ENCODE measurements at regions not wholly inside any gene's neighbourhood (a gene's known extent, or its start where the extent isn't known, plus 50 kb on each side); places are given as distances from the start of the nearest gene placed in this dataset.

DNA sequence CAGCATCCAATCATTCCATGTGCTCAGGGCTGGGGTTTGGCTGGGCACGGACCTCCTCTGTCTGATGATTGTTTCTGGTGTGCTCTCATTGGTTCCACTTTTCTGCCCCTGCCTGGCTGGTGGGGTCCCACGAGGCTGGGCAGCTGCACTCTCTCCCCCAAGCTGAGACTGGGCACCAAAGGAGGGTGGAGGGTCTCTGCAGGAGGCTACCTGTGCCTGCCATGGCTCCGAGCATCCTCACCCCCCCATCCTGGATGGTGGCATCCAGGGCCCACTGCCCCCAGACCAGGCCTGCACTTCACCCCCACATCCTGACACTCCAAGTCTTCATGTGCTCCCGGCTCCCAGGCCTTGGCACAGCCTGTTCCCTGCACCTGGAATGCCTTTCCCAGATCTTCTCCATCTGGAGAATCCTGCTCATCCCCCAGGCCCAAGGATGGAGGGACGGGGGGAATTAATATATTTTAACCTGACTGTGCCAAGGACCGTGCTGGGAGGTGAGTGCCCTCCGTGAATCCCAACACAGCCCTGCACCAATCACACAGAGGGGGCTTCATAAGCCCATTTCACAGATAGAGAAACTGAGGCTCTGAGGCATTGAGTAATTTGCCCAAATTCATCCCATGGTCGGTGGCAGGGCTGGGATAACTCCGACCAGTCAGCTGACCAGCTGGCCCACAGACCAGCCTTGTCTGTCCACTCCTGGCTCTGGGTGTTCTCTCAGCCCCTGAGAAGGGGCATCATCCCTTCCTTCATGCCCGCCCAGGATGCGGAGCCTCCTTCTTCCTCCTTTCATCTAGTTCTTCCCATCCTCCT lies 403.4 kb downstream of the MATN1 start:
- Mint-ChIP-seq H3K4me3 (no peak overlapping the region), H3K27me3 (ENCODE audit: low read depth) (peaks cover 26% of the 10 kb centered on the region), H3K9me3 (no peaks in the 10 kb centered on the region), H3K36me3 (ENCODE audit: insufficient read depth) (no peaks in the 10 kb centered on the region), H3K4me1 (ENCODE audit: low read depth) (no peaks in the 10 kb centered on the region)
- ATAC-seq (no peak), DNase-seq (no peak)

GRCh38 chr1:30318864-30319718 lies 404.3 kb downstream of the MATN1 start:
- Mint-ChIP-seq H3K36me3 (ENCODE audit: insufficient read depth) (no peaks in the 10 kb centered on the region), H3K27me3 (ENCODE audit: low read depth) (peaks cover 23% of the 10 kb centered on the region), H3K4me1 (ENCODE audit: low read depth) (no peaks in the 10 kb centered on the region), H3K9me3 (no peaks in the 10 kb centered on the region), H3K4me3 (no peak overlapping the region)
- no peak for DNase-seq
- ATAC-seq = no peak

DNA sequence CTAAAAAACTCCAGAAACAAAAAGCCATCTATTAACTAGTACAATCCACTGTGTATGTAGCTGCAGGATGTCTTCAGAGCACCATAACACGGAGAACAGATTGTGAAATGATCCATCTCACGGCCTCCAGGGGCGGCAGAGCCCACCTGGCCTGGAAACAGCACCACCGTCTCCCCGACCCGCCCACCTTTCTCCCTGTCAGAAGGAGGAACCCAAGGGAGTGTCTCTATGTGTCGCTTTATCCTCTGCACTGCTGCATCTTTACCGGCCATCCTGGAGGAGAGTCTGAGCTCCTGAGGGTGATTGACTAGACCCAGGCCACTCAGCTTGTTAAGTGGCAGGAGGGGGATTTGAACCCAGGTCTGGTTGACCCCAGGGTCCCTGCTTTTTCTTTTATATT lies 405.0 kb downstream of the MATN1 start:
- Mint-ChIP-seq H3K4me1 (ENCODE audit: low read depth) (no peaks in the 10 kb centered on the region), H3K4me3 (no peak overlapping the region), H3K9me3 (no peaks in the 10 kb centered on the region), H3K36me3 (ENCODE audit: insufficient read depth) (no peaks in the 10 kb centered on the region), H3K27me3 (ENCODE audit: low read depth) (peaks cover 24% of the 10 kb centered on the region)
- no peak for DNase-seq
- ATAC-seq = no peak

GRCh38 chr1:30317921-30318320 lies 405.5 kb downstream of the MATN1 start:
- Mint-ChIP-seq H3K9me3 (no peaks in the 10 kb centered on the region), H3K27me3 (ENCODE audit: low read depth) (peaks cover 21% of the 10 kb centered on the region), H3K36me3 (ENCODE audit: insufficient read depth) (no peaks in the 10 kb centered on the region), H3K4me3 (no peak overlapping the region), H3K4me1 (ENCODE audit: low read depth) (no peaks in the 10 kb centered on the region)
- DNase-seq (no peak), ATAC-seq (no peak)

DNA sequence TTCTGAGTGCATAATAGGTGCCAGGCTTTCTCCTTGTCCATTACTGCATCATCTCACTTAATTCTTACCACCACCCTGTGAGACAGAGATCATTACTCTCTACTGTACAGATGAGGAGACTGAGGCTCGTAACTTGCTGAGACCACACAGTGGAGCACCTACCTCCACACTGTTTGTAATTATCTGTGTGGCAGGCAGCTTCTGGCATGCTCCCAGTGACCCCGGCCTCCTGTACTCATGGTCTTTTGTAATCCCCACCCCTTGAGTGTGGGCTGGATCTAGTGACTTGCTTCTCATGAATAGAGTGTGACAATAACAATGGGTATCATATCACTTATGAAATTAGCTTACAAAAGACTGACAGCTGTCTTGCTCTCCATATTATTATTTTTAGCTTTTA lies 407.3 kb downstream of the MATN1 start:
- Mint-ChIP-seq H3K9me3 (no peaks in the 10 kb centered on the region), H3K36me3 (ENCODE audit: insufficient read depth) (no peaks in the 10 kb centered on the region), H3K4me3 (no peak overlapping the region), H3K4me1 (ENCODE audit: low read depth) (no peaks in the 10 kb centered on the region), H3K27me3 (ENCODE audit: low read depth) (peaks cover 22% of the 10 kb centered on the region)
- DNase-seq (no peak), ATAC-seq (no peak)

DNA sequence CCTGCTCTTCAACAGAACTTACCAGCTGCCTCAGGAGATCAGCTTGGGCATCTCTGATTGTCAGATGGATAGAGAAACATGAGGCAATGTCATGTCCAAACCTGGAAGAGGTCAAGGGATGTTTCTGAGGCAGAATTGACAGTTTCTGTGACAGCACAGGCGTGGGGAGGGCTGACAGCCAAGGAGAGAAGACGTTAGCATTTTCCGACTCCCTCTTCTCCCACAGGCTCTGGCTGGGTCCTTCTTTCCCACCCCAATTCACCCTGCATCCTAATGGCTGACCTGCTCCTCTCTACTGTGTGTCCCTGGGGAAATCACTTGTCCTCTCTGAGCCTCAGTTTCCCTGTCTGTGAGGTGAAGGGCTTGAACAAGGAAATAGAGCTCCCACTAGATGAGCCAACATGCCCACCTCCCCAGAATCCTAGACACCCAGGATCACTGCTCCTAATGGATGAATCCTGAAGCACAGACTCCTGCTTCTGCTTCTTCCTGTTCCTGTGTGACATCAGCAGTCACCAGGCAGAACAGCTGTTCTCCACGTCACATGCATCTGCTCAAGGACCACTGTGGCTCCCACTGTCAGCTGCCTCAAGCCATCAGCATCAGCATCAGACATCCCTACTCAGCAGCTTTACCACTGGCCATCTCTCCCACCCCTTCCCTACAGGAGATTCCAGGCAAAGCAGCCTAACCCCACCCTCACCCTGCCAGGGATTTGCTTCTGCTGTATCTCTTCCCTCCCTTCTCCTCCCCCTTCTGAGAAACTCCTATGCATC lies 408.0 kb downstream of the MATN1 start:
- ATAC-seq (no peak), DNase-seq (no peak)
- peaks cover 22% of the 10 kb centered on the region for H3K27me3 Mint-ChIP-seq (ENCODE audit: low read depth)
- H3K9me3 Mint-ChIP-seq = no peaks in the 10 kb centered on the region
- no peak overlapping the region for H3K4me3 Mint-ChIP-seq
- H3K4me1 Mint-ChIP-seq (ENCODE audit: low read depth) = no peaks in the 10 kb centered on the region
- no peaks in the 10 kb centered on the region for H3K36me3 Mint-ChIP-seq (ENCODE audit: insufficient read depth)

- Mint-ChIP-seq H3K4me1 (ENCODE audit: low read depth) (no peaks in the 10 kb centered on the region), H3K27me3 (ENCODE audit: low read depth) (peaks cover 22% of the 10 kb centered on the region), H3K9me3 (no peaks in the 10 kb centered on the region), H3K36me3 (ENCODE audit: insufficient read depth) (no peaks in the 10 kb centered on the region), H3K4me3 (no peak overlapping the region)
- DNase-seq (no peak), ATAC-seq (no peak)
These were observed 408.8 kb downstream of the MATN1 start for GRCh38 chr1:30314591-30314990.

- DNase-seq (no peak), ATAC-seq (no peak)
- Mint-ChIP-seq H3K9me3 (no peaks in the 10 kb centered on the region), H3K4me1 (ENCODE audit: low read depth) (no peaks in the 10 kb centered on the region), H3K27me3 (ENCODE audit: low read depth) (peaks cover 17% of the 10 kb centered on the region), H3K4me3 (no peak overlapping the region), H3K36me3 (ENCODE audit: insufficient read depth) (no peaks in the 10 kb centered on the region)
These were observed 409.8 kb downstream of the MATN1 start for GRCh38 chr1:30313584-30313983.

- H3K4me3 Mint-ChIP-seq = no peak overlapping the region
- no peak for DNase-seq
- no peak for ATAC-seq
- H3K4me1 Mint-ChIP-seq (ENCODE audit: low read depth) = no peaks in the 10 kb centered on the region
- peaks cover 14% of the 10 kb centered on the region for H3K27me3 Mint-ChIP-seq (ENCODE audit: low read depth)
- no peaks in the 10 kb centered on the region for H3K9me3 Mint-ChIP-seq
- no peaks in the 10 kb centered on the region for H3K36me3 Mint-ChIP-seq (ENCODE audit: insufficient read depth)
These were observed 410.2 kb downstream of the MATN1 start for GRCh38 chr1:30313176-30313575.

GRCh38 chr1:30312226-30312625 lies 411.2 kb downstream of the MATN1 start:
- H3K36me3 Mint-ChIP-seq (ENCODE audit: insufficient read depth) = no peaks in the 10 kb centered on the region
- H3K4me1 Mint-ChIP-seq (ENCODE audit: low read depth) = no peaks in the 10 kb centered on the region
- no peak for ATAC-seq
- DNase-seq = no peak
- peaks cover 10% of the 10 kb centered on the region for H3K27me3 Mint-ChIP-seq (ENCODE audit: low read depth)
- H3K4me3 Mint-ChIP-seq = no peak overlapping the region
- H3K9me3 Mint-ChIP-seq = no peaks in the 10 kb centered on the region

DNA sequence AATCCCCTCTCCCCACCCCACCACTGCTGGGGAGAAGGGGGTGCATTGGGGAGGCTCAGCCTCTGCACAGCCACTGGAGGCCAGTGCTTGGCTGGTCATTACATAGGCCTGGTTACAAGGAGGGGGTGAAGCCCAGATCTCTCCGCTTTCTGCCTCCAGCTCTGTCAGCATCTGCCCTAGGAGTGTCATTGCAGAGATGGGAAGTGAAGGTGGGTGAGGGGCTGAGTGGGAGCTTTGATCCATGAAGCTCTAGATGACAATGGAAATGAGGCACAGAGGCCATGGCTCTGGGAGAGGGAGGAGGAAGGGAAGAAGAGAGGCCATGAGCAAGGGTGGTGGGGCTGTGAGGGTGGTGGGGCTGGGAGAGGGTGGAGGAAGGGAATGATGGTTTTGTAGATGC lies 411.6 kb downstream of the MATN1 start:
- Mint-ChIP-seq H3K4me1 (ENCODE audit: low read depth) (no peaks in the 10 kb centered on the region), H3K9me3 (no peaks in the 10 kb centered on the region), H3K27me3 (ENCODE audit: low read depth) (peaks cover 10% of the 10 kb centered on the region), H3K4me3 (no peak overlapping the region), H3K36me3 (ENCODE audit: insufficient read depth) (no peaks in the 10 kb centered on the region)
- ATAC-seq (no peak), DNase-seq (no peak)

DNA sequence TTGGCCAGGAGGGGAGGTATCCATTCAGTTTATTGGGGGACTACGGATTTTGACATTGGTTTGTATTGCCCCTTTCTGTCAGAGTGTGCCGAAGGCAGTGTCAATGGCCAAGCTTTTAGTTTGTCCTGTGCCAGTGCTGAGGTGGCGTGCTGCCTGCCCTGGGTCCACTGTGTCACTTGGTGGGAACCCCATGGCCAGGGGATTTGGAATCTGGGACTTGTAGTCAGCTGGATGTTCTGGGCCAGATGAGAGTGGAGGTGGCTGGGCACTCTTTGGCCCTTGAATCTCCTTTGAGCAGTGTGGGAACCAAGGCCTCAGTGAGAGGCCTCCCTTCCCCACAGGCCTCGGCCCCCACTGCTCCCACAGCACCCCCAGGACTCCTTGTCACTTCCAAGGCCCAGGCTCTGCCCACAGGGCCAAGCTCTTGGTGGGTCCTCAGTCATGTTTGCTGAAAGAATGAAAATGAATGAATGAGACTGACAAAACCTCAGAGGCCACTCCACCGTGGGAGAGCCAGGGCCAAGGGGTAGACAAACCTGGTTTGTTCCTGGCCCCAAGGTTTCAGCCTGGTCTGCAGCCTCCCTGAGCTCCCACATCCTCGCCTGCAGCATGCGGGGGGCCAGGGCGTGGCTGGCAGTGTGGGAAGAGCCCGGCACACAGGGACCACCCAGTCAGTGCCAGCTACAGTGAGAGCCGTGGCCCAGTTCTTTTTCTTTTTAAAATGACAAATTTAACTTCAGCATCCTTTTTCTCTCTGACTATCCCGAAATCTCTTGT lies 412.2 kb downstream of the MATN1 start:
- Mint-ChIP-seq H3K4me1 (ENCODE audit: low read depth) (no peaks in the 10 kb centered on the region), H3K4me3 (no peak overlapping the region), H3K27me3 (ENCODE audit: low read depth) (peaks cover 12% of the 10 kb centered on the region), H3K36me3 (ENCODE audit: insufficient read depth) (no peaks in the 10 kb centered on the region), H3K9me3 (no peaks in the 10 kb centered on the region)
- ATAC-seq (no peak), DNase-seq (no peak)

- H3K36me3 Mint-ChIP-seq (ENCODE audit: insufficient read depth) = no peaks in the 10 kb centered on the region
These were observed 416.2 kb downstream of the MATN1 start for GRCh38 chr1:30307182-30307581.

DNA sequence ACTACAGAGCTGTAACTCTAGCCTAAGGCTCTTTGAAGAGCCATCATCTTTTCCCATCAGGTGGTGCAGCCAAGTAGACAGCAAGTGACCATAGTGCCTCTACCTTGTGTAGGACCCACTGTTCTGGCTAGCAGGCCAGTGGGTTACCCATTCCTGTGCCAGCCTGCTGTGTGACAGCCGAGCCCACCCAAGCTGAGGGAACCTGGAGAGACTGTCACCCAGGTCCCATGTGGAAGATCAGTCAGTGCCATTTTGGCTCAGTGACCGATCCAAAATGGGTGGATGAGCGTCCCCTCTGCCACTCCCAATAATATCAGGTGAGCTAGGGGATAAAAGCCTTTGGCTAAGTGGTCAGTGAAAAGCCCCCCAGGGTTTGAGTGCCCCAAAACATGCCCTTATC lies 417.9 kb downstream of the MATN1 start:
- no peak for ATAC-seq
- Mint-ChIP-seq H3K4me3 (no peak overlapping the region), H3K9me3 (no peaks in the 10 kb centered on the region), H3K27me3 (ENCODE audit: low read depth) (peaks cover 10% of the 10 kb centered on the region), H3K36me3 (ENCODE audit: insufficient read depth) (no peaks in the 10 kb centered on the region), H3K4me1 (ENCODE audit: low read depth) (no peaks in the 10 kb centered on the region)
- no peak for DNase-seq

More at GRCh38 chr1:30307182-30307581, 416.2 kb downstream of the MATN1 start:
- DNase-seq = no peak
- Mint-ChIP-seq H3K4me1 (ENCODE audit: low read depth) (no peaks in the 10 kb centered on the region), H3K9me3 (no peaks in the 10 kb centered on the region), H3K4me3 (no peak overlapping the region), H3K27me3 (ENCODE audit: low read depth) (peaks cover 14% of the 10 kb centered on the region)
- ATAC-seq = no peak

Measured in activated T-cell treated with anti-CD3 and anti-CD28 coated beads, Interleukin-2, amount 50 U/mL, for 4 hours (primary cell).